ENCODE measurements at regions not wholly inside any gene's neighbourhood (a gene's known extent, or its start where the extent isn't known, plus 50 kb on each side); places are given as distances from the start of the nearest gene placed in this dataset.

GRCh38 chr11:70625582-70626518, 227.5 kb downstream of the CTTN start:
- H3K4me3 ChIP-seq (ENCODE audit: control insufficient read depth in 1 of 7, extremely low read depth in 1 of 7, insufficient read depth in 4 of 7, low read depth in 2 of 7, low read length in 6 of 7) = no peak overlapping the region
- peaks cover 0 to 12% (median 0%) of the 10 kb centered on the region in 5 experiments for H3K27me3 ChIP-seq (replicated peaks in 2 of 5; ENCODE audit: control insufficient read depth in 4 of 5, insufficient read depth in 5 of 5, low read length in 4 of 5)
- H3K27ac ChIP-seq (ENCODE audit: insufficient read depth in 1 of 2, low read depth in 1 of 2, low read length in 2 of 2, poor library complexity in 1 of 2, severe bottlenecking in 2 of 2) = no peak overlapping the region
- H3K9me3 ChIP-seq (ENCODE audit: control extremely low read depth in 1 of 5, control insufficient read depth in 4 of 5, insufficient read depth in 2 of 5, low read depth in 1 of 5, low read length in 4 of 5) = no peaks in the 10 kb centered on the region
- H3K36me3 ChIP-seq (ENCODE audit: control insufficient read depth in 4 of 4, insufficient read depth in 4 of 4, low read length in 3 of 4) = no peaks in the 10 kb centered on the region
- ChIA-PET POLR2A (no interaction called here), CTCF (no interaction called here)
- H3K4me1 ChIP-seq (ENCODE audit: control extremely low read depth in 1 of 4, control insufficient read depth in 4 of 4, insufficient read depth in 4 of 4, low read length in 3 of 4) = peaks cover 0 to 11% (median 4%) of the 10 kb centered on the region in 4 experiments
- 85% methylated on average over 17 of the region's 20 CpGs for WGBS (ENCODE audit: insufficient coverage)
- no peak for DNase-seq

GRCh38 chr11:70627219-70627618, 228.9 kb downstream of the CTTN start:
- POLR2A ChIA-PET = interaction anchor here (0.6 kb wide), 2 partner anchors 62 to 904 kb away, joined by 3 read pairs; no protein-coding TSS in a partner anchor
- H3K9me3 ChIP-seq (ENCODE audit: control extremely low read depth in 1 of 5, control insufficient read depth in 4 of 5, insufficient read depth in 2 of 5, low read depth in 1 of 5, low read length in 4 of 5) = no peaks in the 10 kb centered on the region
- H3K4me1 ChIP-seq (ENCODE audit: control extremely low read depth in 1 of 4, control insufficient read depth in 4 of 4, insufficient read depth in 4 of 4, low read length in 3 of 4) = peaks cover 0 to 11% (median 4%) of the 10 kb centered on the region in 4 experiments
- H3K36me3 ChIP-seq (ENCODE audit: control insufficient read depth in 4 of 4, insufficient read depth in 4 of 4, low read length in 3 of 4) = no peaks in the 10 kb centered on the region
- no peak overlapping the region for H3K27ac ChIP-seq (ENCODE audit: insufficient read depth in 1 of 2, low read depth in 1 of 2, low read length in 2 of 2, poor library complexity in 1 of 2, severe bottlenecking in 2 of 2)
- H3K27me3 ChIP-seq (replicated peaks in 2 of 5; ENCODE audit: control insufficient read depth in 4 of 5, insufficient read depth in 5 of 5, low read length in 4 of 5) = peaks cover 0 to 12% (median 0%) of the 10 kb centered on the region in 5 experiments
- CTCF ChIA-PET = no interaction called here
- H3K4me3 ChIP-seq (ENCODE audit: control insufficient read depth in 1 of 7, extremely low read depth in 1 of 7, insufficient read depth in 4 of 7, low read depth in 2 of 7, low read length in 6 of 7) = no peak overlapping the region
- 100% methylated on average over 3 of the region's 8 CpGs for WGBS (ENCODE audit: insufficient coverage)
- no peak for DNase-seq

- Histone ChIP-seq H3K4me1 (ENCODE audit: control extremely low read depth in 1 of 4, control insufficient read depth in 4 of 4, insufficient read depth in 4 of 4, low read length in 3 of 4) (peaks cover 0 to 11% (median 4%) of the 10 kb centered on the region in 4 experiments), H3K36me3 (ENCODE audit: control insufficient read depth in 4 of 4, insufficient read depth in 4 of 4, low read length in 3 of 4) (no peaks in the 10 kb centered on the region), H3K27me3 (replicated peaks in 2 of 5; ENCODE audit: control insufficient read depth in 4 of 5, insufficient read depth in 5 of 5, low read length in 4 of 5) (peaks cover 0 to 12% (median 0%) of the 10 kb centered on the region in 5 experiments), H3K9me3 (ENCODE audit: control extremely low read depth in 1 of 5, control insufficient read depth in 4 of 5, insufficient read depth in 2 of 5, low read depth in 1 of 5, low read length in 4 of 5) (no peaks in the 10 kb centered on the region), H3K27ac (ENCODE audit: insufficient read depth in 1 of 2, low read depth in 1 of 2, low read length in 2 of 2, poor library complexity in 1 of 2, severe bottlenecking in 2 of 2) (no peak overlapping the region), H3K4me3 (ENCODE audit: control insufficient read depth in 1 of 7, extremely low read depth in 1 of 7, insufficient read depth in 4 of 7, low read depth in 2 of 7, low read length in 6 of 7) (no peak overlapping the region)
- POLR2A ChIA-PET = no interaction called here
- CTCF ChIA-PET = no interaction called here
- WGBS (ENCODE audit: insufficient coverage) = 87% methylated on average over 15 of the region's 19 CpGs
- no peak for DNase-seq
These were observed 230.0 kb downstream of the CTTN start for GRCh38 chr11:70628176-70628854.

GRCh38 chr11:70628855-70629844, 230.8 kb downstream of the CTTN start:
- Histone ChIP-seq H3K9me3 (ENCODE audit: control extremely low read depth in 1 of 5, control insufficient read depth in 4 of 5, insufficient read depth in 2 of 5, low read depth in 1 of 5, low read length in 4 of 5) (no peaks in the 10 kb centered on the region), H3K4me1 (ENCODE audit: control extremely low read depth in 1 of 4, control insufficient read depth in 4 of 4, insufficient read depth in 4 of 4, low read length in 3 of 4) (peaks cover 0 to 11% (median 4%) of the 10 kb centered on the region in 4 experiments), H3K36me3 (ENCODE audit: control insufficient read depth in 4 of 4, insufficient read depth in 4 of 4, low read length in 3 of 4) (no peaks in the 10 kb centered on the region), H3K27ac (ENCODE audit: insufficient read depth in 1 of 2, low read depth in 1 of 2, low read length in 2 of 2, poor library complexity in 1 of 2, severe bottlenecking in 2 of 2) (no peak overlapping the region), H3K27me3 (replicated peaks in 2 of 5; ENCODE audit: control insufficient read depth in 4 of 5, insufficient read depth in 5 of 5, low read length in 4 of 5) (peaks cover 0 to 12% (median 0%) of the 10 kb centered on the region in 5 experiments), H3K4me3 (ENCODE audit: control insufficient read depth in 1 of 7, extremely low read depth in 1 of 7, insufficient read depth in 4 of 7, low read depth in 2 of 7, low read length in 6 of 7) (peak overlapping the region in 1 of 7 experiments; percentile 33)
- POLR2A ChIA-PET = no interaction called here
- DNase-seq = peak in 1 of 3 donors; percentile 18
- CTCF ChIA-PET = no interaction called here
- WGBS (ENCODE audit: insufficient coverage) = 63% methylated on average over 26 of the region's 30 CpGs

- H3K9me3 ChIP-seq (ENCODE audit: control extremely low read depth in 1 of 5, control insufficient read depth in 4 of 5, insufficient read depth in 2 of 5, low read depth in 1 of 5, low read length in 4 of 5) = no peaks in the 10 kb centered on the region
- peaks cover 0 to 11% (median 4%) of the 10 kb centered on the region in 4 experiments for H3K4me1 ChIP-seq (ENCODE audit: control extremely low read depth in 1 of 4, control insufficient read depth in 4 of 4, insufficient read depth in 4 of 4, low read length in 3 of 4)
- ChIA-PET CTCF (no interaction called here), POLR2A (no interaction called here)
- WGBS (ENCODE audit: insufficient coverage) = 97% methylated on average over 8 of the region's 9 CpGs
- no peak overlapping the region for H3K27ac ChIP-seq (ENCODE audit: insufficient read depth in 1 of 2, low read depth in 1 of 2, low read length in 2 of 2, poor library complexity in 1 of 2, severe bottlenecking in 2 of 2)
- H3K27me3 ChIP-seq (replicated peaks in 2 of 5; ENCODE audit: control insufficient read depth in 4 of 5, insufficient read depth in 5 of 5, low read length in 4 of 5) = peaks cover 0 to 9% (median 0%) of the 10 kb centered on the region in 5 experiments
- no peak for DNase-seq
- no peaks in the 10 kb centered on the region for H3K36me3 ChIP-seq (ENCODE audit: control insufficient read depth in 4 of 4, insufficient read depth in 4 of 4, low read length in 3 of 4)
- no peak overlapping the region for H3K4me3 ChIP-seq (ENCODE audit: control insufficient read depth in 1 of 7, extremely low read depth in 1 of 7, insufficient read depth in 4 of 7, low read depth in 2 of 7, low read length in 6 of 7)
These were observed 231.7 kb downstream of the CTTN start for GRCh38 chr11:70630068-70630467.

- Histone ChIP-seq H3K4me1 (ENCODE audit: control extremely low read depth in 1 of 4, control insufficient read depth in 4 of 4, insufficient read depth in 4 of 4, low read length in 3 of 4) (peaks cover 0 to 11% (median 4%) of the 10 kb centered on the region in 4 experiments), H3K27ac (ENCODE audit: insufficient read depth in 1 of 2, low read depth in 1 of 2, low read length in 2 of 2, poor library complexity in 1 of 2, severe bottlenecking in 2 of 2) (no peak overlapping the region), H3K27me3 (replicated peaks in 2 of 5; ENCODE audit: control insufficient read depth in 4 of 5, insufficient read depth in 5 of 5, low read length in 4 of 5) (peaks cover 0 to 8% (median 0%) of the 10 kb centered on the region in 5 experiments), H3K36me3 (ENCODE audit: control insufficient read depth in 4 of 4, insufficient read depth in 4 of 4, low read length in 3 of 4) (no peaks in the 10 kb centered on the region), H3K9me3 (ENCODE audit: control extremely low read depth in 1 of 5, control insufficient read depth in 4 of 5, insufficient read depth in 2 of 5, low read depth in 1 of 5, low read length in 4 of 5) (no peaks in the 10 kb centered on the region), H3K4me3 (ENCODE audit: control insufficient read depth in 1 of 7, extremely low read depth in 1 of 7, insufficient read depth in 4 of 7, low read depth in 2 of 7, low read length in 6 of 7) (no peak overlapping the region)
- POLR2A ChIA-PET = no interaction called here
- DNase-seq = no peak
- 80% methylated on average over 14 of the region's 20 CpGs for WGBS (ENCODE audit: insufficient coverage)
- CTCF ChIA-PET = no interaction called here
These were observed 232.7 kb downstream of the CTTN start for GRCh38 chr11:70630816-70631623.
